CD14-positive monocyte (primary cell): ENCODE measurements at regions not wholly inside any gene's neighbourhood (a gene's known extent, or its start where the extent isn't known, plus 50 kb on each side); places are given as distances from the start of the nearest gene placed in this dataset.

Experiments used
- DNase-seq, 3 donors: peaks; one replicate each; pipeline ENCODE4 v3.0.0-alpha.2; 2011 to 2022
- H2AFZ ChIP-seq: 2 replicates; pipeline ENCODE4 v1.6.0; 2012; ENCODE audit warnings: mild to moderate bottlenecking, low read depth, low read length, inconsistent platforms; ENCODE audit not compliant: insufficient read depth, poor library complexity, severe bottlenecking
- H3K27ac ChIP-seq, 2 donors: 1 replicate in 1 of 2; 2 replicates in 1 of 2; pipeline ENCODE4 v1.5.1; 2012 to 2013; ENCODE audit warnings: low read length in 2 of 2, control low read depth in 1 of 2, inconsistent platforms in 1 of 2, low read depth in 1 of 2, mild to moderate bottlenecking in 1 of 2
- H3K27me3 ChIP-seq, 2 donors: one replicate each; pipeline versions ENCODE4 v1.6.0 to v1.6.1; 2011 to 2013; ENCODE audit warnings: low read length in 2 of 2; ENCODE audit not compliant: control insufficient read depth in 2 of 2, insufficient read depth in 2 of 2
- H3K36me3 ChIP-seq, 2 donors: replicated peaks in 1 of 2; 1 replicate in 1 of 2; 2 replicates in 1 of 2; pipeline versions ENCODE4 v1.5.1 to v1.6.1; 2012 to 2013; ENCODE audit warnings: low read length in 2 of 2, control low read depth in 1 of 2, inconsistent platforms in 1 of 2, mild to moderate bottlenecking in 1 of 2; ENCODE audit not compliant: insufficient read depth in 2 of 2, control insufficient read depth in 1 of 2
- H3K4me1 ChIP-seq, 2 donors: 1 replicate in 1 of 2; 2 replicates in 1 of 2; pipeline versions ENCODE4 v1.5.1 to v1.6.1; 2012 to 2013; ENCODE audit warnings: low read length in 2 of 2, control low read depth in 1 of 2, inconsistent platforms in 1 of 2, mild to moderate bottlenecking in 1 of 2, moderate library complexity in 1 of 2; ENCODE audit not compliant: insufficient read depth in 2 of 2, control insufficient read depth in 1 of 2
- H3K4me2 ChIP-seq: replicated peaks from 2 replicates; pipeline ENCODE3; 2012; ENCODE audit warnings: low read length, moderate library complexity, mild to moderate bottlenecking; ENCODE audit not compliant: poor library complexity, severe bottlenecking; ENCODE audit errors: extremely low read depth
- H3K4me3 ChIP-seq, 3 experiments: fragments of 200-600 bp in 1 of 3; sonication (generic) in 1 of 3; replicated peaks in 1 of 3; 1 replicate in 2 of 3; 2 replicates in 1 of 3; pipeline ENCODE4 v1.5.1; 2011 to 2013; ENCODE audit warnings: low read length in 3 of 3, mild to moderate bottlenecking in 3 of 3, control low read depth in 2 of 3, low read depth in 2 of 3, inconsistent platforms in 1 of 3, moderate library complexity in 1 of 3
- H3K79me2 ChIP-seq: 2 replicates; pipeline ENCODE4 v1.6.0; 2012; ENCODE audit warnings: mild to moderate bottlenecking, control low read depth, inconsistent platforms, low read length, moderate library complexity; ENCODE audit not compliant: insufficient read depth
- H3K9ac ChIP-seq: 2 replicates; pipeline ENCODE4 v1.6.0; 2017; ENCODE audit warnings: low read length, mild to moderate bottlenecking; ENCODE audit not compliant: insufficient read depth, poor library complexity, severe bottlenecking
- H3K9me3 ChIP-seq, 2 donors: replicated peaks in 1 of 2; 1 replicate in 1 of 2; 2 replicates in 1 of 2; pipeline versions ENCODE4 v1.5.1 to v1.6.1; 2012 to 2013; ENCODE audit warnings: low read length in 2 of 2, control low read depth in 1 of 2; ENCODE audit not compliant: control insufficient read depth in 1 of 2, insufficient read depth in 1 of 2
- H4K20me1 ChIP-seq: 2 replicates; pipeline ENCODE4 v1.6.0; 2012; ENCODE audit warnings: mild to moderate bottlenecking, low read length, control low read depth, moderate library complexity; ENCODE audit not compliant: insufficient read depth
- H3K27ac Mint-ChIP-seq, 7 donors: one replicate each; pipeline ENCODE4 v1.8.0; 2020; ENCODE audit warnings: mild to moderate bottlenecking in 7 of 7, mixed read lengths in 7 of 7, moderate library complexity in 6 of 7, inconsistent platforms in 2 of 7
- H3K27me3 Mint-ChIP-seq, 3 donors: one replicate each; pipeline ENCODE4 v1.8.0; 2021 to 2022; ENCODE audit warnings: low read depth in 3 of 3, mild to moderate bottlenecking in 3 of 3, mixed read lengths in 3 of 3, moderate library complexity in 3 of 3, inconsistent platforms in 1 of 3
- H3K36me3 Mint-ChIP-seq, 2 donors: one replicate each; pipeline ENCODE4 v1.8.0; 2020; ENCODE audit warnings: mixed read lengths in 2 of 2, inconsistent platforms in 1 of 2, mild to moderate bottlenecking in 1 of 2
- H3K4me1 Mint-ChIP-seq: one replicate; pipeline ENCODE4 v1.8.0; 2020; ENCODE audit warnings: mild to moderate bottlenecking, mixed read lengths
- H3K4me3 Mint-ChIP-seq, 2 donors: one replicate each; pipeline ENCODE4 v1.8.0; 2020; ENCODE audit warnings: mild to moderate bottlenecking in 2 of 2, mixed read lengths in 2 of 2, moderate library complexity in 1 of 2
- H3K9me3 Mint-ChIP-seq, 7 donors: one replicate each; pipeline ENCODE4 v1.8.0; 2020 to 2022; ENCODE audit warnings: mixed read lengths in 7 of 7, mild to moderate bottlenecking in 6 of 7, moderate library complexity in 6 of 7, inconsistent platforms in 2 of 7
- WGBS: methylation state at CpG from one replicate; pipeline ENCODE4 v1.1.5; 2013; ENCODE audit warnings: missing lambda C conversion rate; ENCODE audit not compliant: insufficient coverage; 5-methylcytosine and 5-hydroxymethylcytosine counted together
- intact Hi-C, 2 donors: fragments of 100-400 bp; cut with micrococcal nuclease; formaldehyde crosslinking; loops; one replicate each; pipeline versions ENCODE4 v1.15.0 to v1.15.1; 2023
- TF ChIP-seq, protein P1 (sequence below): fragments of 200-600 bp; IDR thresholded peaks from one replicate; pipeline ENCODE4 v1.8.0; 2022; ENCODE audit warnings: antibody characterized with exemption, mild to moderate bottlenecking

DNA sequence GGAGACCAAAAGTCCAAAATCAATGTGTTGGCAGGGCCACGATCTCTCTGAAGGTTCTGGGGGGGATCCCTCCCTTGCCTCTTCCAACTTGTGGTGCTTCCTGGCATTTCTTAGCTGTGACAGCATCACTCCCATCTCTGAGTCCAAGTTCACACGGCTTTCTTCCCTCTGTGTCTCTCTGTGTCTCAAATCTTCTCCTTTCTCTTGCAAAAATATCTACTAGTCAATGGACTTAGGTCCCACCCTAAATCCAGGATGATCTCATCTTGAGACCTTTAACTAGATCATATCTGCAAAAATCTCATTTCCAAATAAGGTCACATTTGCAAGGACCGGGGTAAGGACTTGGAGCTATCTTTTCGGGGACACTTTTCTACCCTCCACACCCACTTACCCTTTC is 186.1 kb downstream of the HSD17B3 start:
- Histone ChIP-seq H3K4me3 (no peak overlapping the region), H3K79me2 (no peaks in the 10 kb centered on the region), H3K36me3 (no peaks in the 10 kb centered on the region), H2AFZ (peak overlapping the region; percentile 51), H3K9me3 (peaks cover 0 to 2% of the 10 kb centered on the region in 2 donors), H3K27ac (no peak overlapping the region), H3K4me2 (no peak overlapping the region), H3K27me3 (no peaks in the 10 kb centered on the region), H3K9ac (no peak overlapping the region), H3K4me1 (peaks cover 19 to 36% of the 10 kb centered on the region in 2 donors), H4K20me1 (no peaks in the 10 kb centered on the region)
- Mint-ChIP-seq H3K27me3 (peaks cover 0 to 1% (median 0%) of the 10 kb centered on the region in 3 donors), H3K4me1 (peaks cover 30% of the 10 kb centered on the region), H3K9me3 (peaks cover 4 to 20% (median 12%) of the 10 kb centered on the region in 7 donors), H3K36me3 (no peaks in the 10 kb centered on the region), H3K27ac (no peak overlapping the region), H3K4me3 (no peak overlapping the region)
- 91% methylated on average over 4 of the region's 4 CpGs for WGBS
- DNase-seq: no peak
- TF ChIP-seq, protein P1, sequence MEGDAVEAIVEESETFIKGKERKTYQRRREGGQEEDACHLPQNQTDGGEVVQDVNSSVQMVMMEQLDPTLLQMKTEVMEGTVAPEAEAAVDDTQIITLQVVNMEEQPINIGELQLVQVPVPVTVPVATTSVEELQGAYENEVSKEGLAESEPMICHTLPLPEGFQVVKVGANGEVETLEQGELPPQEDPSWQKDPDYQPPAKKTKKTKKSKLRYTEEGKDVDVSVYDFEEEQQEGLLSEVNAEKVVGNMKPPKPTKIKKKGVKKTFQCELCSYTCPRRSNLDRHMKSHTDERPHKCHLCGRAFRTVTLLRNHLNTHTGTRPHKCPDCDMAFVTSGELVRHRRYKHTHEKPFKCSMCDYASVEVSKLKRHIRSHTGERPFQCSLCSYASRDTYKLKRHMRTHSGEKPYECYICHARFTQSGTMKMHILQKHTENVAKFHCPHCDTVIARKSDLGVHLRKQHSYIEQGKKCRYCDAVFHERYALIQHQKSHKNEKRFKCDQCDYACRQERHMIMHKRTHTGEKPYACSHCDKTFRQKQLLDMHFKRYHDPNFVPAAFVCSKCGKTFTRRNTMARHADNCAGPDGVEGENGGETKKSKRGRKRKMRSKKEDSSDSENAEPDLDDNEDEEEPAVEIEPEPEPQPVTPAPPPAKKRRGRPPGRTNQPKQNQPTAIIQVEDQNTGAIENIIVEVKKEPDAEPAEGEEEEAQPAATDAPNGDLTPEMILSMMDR: no peak
- intact Hi-C loops: no loop called here

- Mint-ChIP-seq H3K9me3 (peaks cover 0 to 4% (median 0%) of the 10 kb centered on the region in 7 donors), H3K27me3 (peaks cover 0 to 3% (median 0%) of the 10 kb centered on the region in 3 donors), H3K4me3 (no peak overlapping the region), H3K27ac (no peak overlapping the region), H3K36me3 (no peaks in the 10 kb centered on the region), H3K4me1 (peaks cover 36% of the 10 kb centered on the region)
- no peaks in the 10 kb centered on the region for H4K20me1 ChIP-seq
- no peak overlapping the region for H3K4me2 ChIP-seq
- no peak overlapping the region for H2AFZ ChIP-seq
- no peak overlapping the region for H3K4me3 ChIP-seq
- WGBS: 100% methylated on average over 3 of the region's 3 CpGs
- no peak for DNase-seq
- H3K9ac ChIP-seq: no peak overlapping the region
- no peaks in the 10 kb centered on the region for H3K79me2 ChIP-seq
- no peak overlapping the region for H3K27ac ChIP-seq
- H3K27me3 ChIP-seq: no peaks in the 10 kb centered on the region
- peaks cover 28 to 39% of the 10 kb centered on the region in 2 donors for H3K4me1 ChIP-seq
- H3K36me3 ChIP-seq: no peaks in the 10 kb centered on the region
- no peaks in the 10 kb centered on the region for H3K9me3 ChIP-seq
- intact Hi-C loops: no loop called here
- TF ChIP-seq, protein P1: no peak
Observed at GRCh38 chr9:96113032-96113431, 188.9 kb downstream of the HSD17B3 start.
